ENCODE measurements at regions not wholly inside any gene's neighbourhood (a gene's known extent, or its start where the extent isn't known, plus 50 kb on each side); places are given as distances from the start of the nearest gene placed in this dataset.

- Histone ChIP-seq H3K36me3 (no peaks in the 10 kb centered on the region), H3K4me2 (no peak overlapping the region), H3F3A (ENCODE audit: low read depth) (peaks cover 6% of the 10 kb centered on the region), H3K4me3 (no peak overlapping the region), H3K4me1 (peaks cover 6% of the 10 kb centered on the region), H3K9ac (no peak overlapping the region), H3K9me3 (ENCODE audit: low read depth) (no peaks in the 10 kb centered on the region), H4K20me1 (ENCODE audit: low read depth) (no peaks in the 10 kb centered on the region), H3K27me3 (no peaks in the 10 kb centered on the region), H2AFZ (replicated peaks) (no peak overlapping the region), H3K27ac (no peak overlapping the region), H3K79me2 (ENCODE audit: low read depth) (no peaks in the 10 kb centered on the region)
- no peak for TF ChIP-seq EZH2 (IDR thresholded peaks at IDR 0.05)
- no peak for TF ChIP-seq CTCF (IDR thresholded peaks at IDR 0.05)
- TF ChIP-seq EZH2phosphoT487 (IDR thresholded peaks at IDR 0.05) = no peak
- peaks cover 5% of the 10 kb centered on the region for H3K27me3 Mint-ChIP-seq (ENCODE audit: insufficient read depth, low read depth)
- peaks cover 12% of the 10 kb centered on the region for H3K4me1 Mint-ChIP-seq
- DNase-seq (ENCODE audit: low spot score) = no peak
- no peak overlapping the region for H3K27ac Mint-ChIP-seq
- H3K4me3 Mint-ChIP-seq = no peak overlapping the region
- no peaks in the 10 kb centered on the region for H3K36me3 Mint-ChIP-seq
- peaks cover 6% of the 10 kb centered on the region for H3K9me3 Mint-ChIP-seq
Observed at GRCh38 chr9:135209852-135210251, 122.4 kb downstream of the OLFM1 start.

GRCh38 chr9:135210676-135211523 is 123.4 kb downstream of the OLFM1 start:
- H3K4me1 ChIP-seq = peaks cover 6% of the 10 kb centered on the region
- H3F3A ChIP-seq (ENCODE audit: low read depth) = peaks cover 6% of the 10 kb centered on the region
- Mint-ChIP-seq H3K27ac (no peak overlapping the region), H3K36me3 (no peaks in the 10 kb centered on the region), H3K4me1 (peaks cover 9% of the 10 kb centered on the region), H3K27me3 (ENCODE audit: insufficient read depth, low read depth) (peaks cover 6% of the 10 kb centered on the region), H3K4me3 (no peak overlapping the region), H3K9me3 (peaks cover 6% of the 10 kb centered on the region)
- no peaks in the 10 kb centered on the region for H3K27me3 ChIP-seq
- DNase-seq (ENCODE audit: low spot score) = no peak
- no peak overlapping the region for H3K4me3 ChIP-seq
- H3K36me3 ChIP-seq = no peaks in the 10 kb centered on the region
- H3K79me2 ChIP-seq (ENCODE audit: low read depth) = no peaks in the 10 kb centered on the region
- H3K27ac ChIP-seq = no peak overlapping the region
- no peaks in the 10 kb centered on the region for H4K20me1 ChIP-seq (ENCODE audit: low read depth)
- no peak overlapping the region for H3K4me2 ChIP-seq
- no peak overlapping the region for H3K9ac ChIP-seq
- TF ChIP-seq EZH2phosphoT487 (IDR thresholded peaks at IDR 0.05) (no peak), CTCF (IDR thresholded peaks at IDR 0.05) (no peak), EZH2 (IDR thresholded peaks at IDR 0.05) (no peak)
- H2AFZ ChIP-seq (replicated peaks) = no peak overlapping the region
- no peaks in the 10 kb centered on the region for H3K9me3 ChIP-seq (ENCODE audit: low read depth)

- H3K9me3 ChIP-seq (ENCODE audit: low read depth) = no peaks in the 10 kb centered on the region
- no peak overlapping the region for H2AFZ ChIP-seq (replicated peaks)
- Mint-ChIP-seq H3K4me1 (peaks cover 10% of the 10 kb centered on the region), H3K4me3 (no peak overlapping the region), H3K27me3 (ENCODE audit: insufficient read depth, low read depth) (peaks cover 6% of the 10 kb centered on the region), H3K36me3 (no peaks in the 10 kb centered on the region), H3K9me3 (peaks cover 6% of the 10 kb centered on the region), H3K27ac (no peak overlapping the region)
- H3K27me3 ChIP-seq = no peaks in the 10 kb centered on the region
- H3K79me2 ChIP-seq (ENCODE audit: low read depth) = no peaks in the 10 kb centered on the region
- H3K9ac ChIP-seq = no peak overlapping the region
- no peak overlapping the region for H3K4me2 ChIP-seq
- H4K20me1 ChIP-seq (ENCODE audit: low read depth) = no peaks in the 10 kb centered on the region
- TF ChIP-seq CTCF (IDR thresholded peaks at IDR 0.05) (no peak), EZH2phosphoT487 (IDR thresholded peaks at IDR 0.05) (no peak), EZH2 (IDR thresholded peaks at IDR 0.05) (no peak)
- peaks cover 6% of the 10 kb centered on the region for H3F3A ChIP-seq (ENCODE audit: low read depth)
- no peaks in the 10 kb centered on the region for H3K36me3 ChIP-seq
- peaks cover 8% of the 10 kb centered on the region for H3K4me1 ChIP-seq
- H3K4me3 ChIP-seq = no peak overlapping the region
- no peak overlapping the region for H3K27ac ChIP-seq
- DNase-seq (ENCODE audit: low spot score) = no peak
Observed at GRCh38 chr9:135211524-135211890, 124.0 kb downstream of the OLFM1 start.
